IMR-90 (cell line): ENCODE measurements at regions not wholly inside any gene's neighbourhood (a gene's known extent, or its start where the extent isn't known, plus 50 kb on each side); places are given as distances from the start of the nearest gene placed in this dataset.

Experiments used
- ATAC-seq: fragments of 200-7000 bp; cut with Tn5 transposase; 2 replicates; pipeline ENCODE4 v1.9.1; 2020; ENCODE audit warnings: low read depth, mild to moderate bottlenecking, moderate library complexity
- BruUV-seq: library from RNA; stranded (reverse); fragments of 400-500 nt; replicated peaks from 2 replicates; lab custom pipeline; 2021; lab: Mats Ljungman, UMichigan
- CTCF ChIA-PET: fragments of 300-600 bp; formaldehyde crosslinking; extraction: SDS; loops from one replicate; lab custom pipeline; 2021; ENCODE audit warnings: antibody characterized with exemption; lab: Yijun Ruan, JAX
- POLR2A ChIA-PET: fragments of 300-600 bp; sonication (Branson Sonifier 250); formaldehyde crosslinking; loops from one replicate; lab custom pipeline; 2022; ENCODE audit warnings: antibody characterized with exemption; ENCODE audit not compliant: unreplicated experiment; lab: Charles Lee
- DNase-seq: peaks from one replicate; pipeline ENCODE4 v3.0.0; 2013
- H2AFZ ChIP-seq: replicated peaks from 2 replicates; pipeline ENCODE3; 2013; ENCODE audit warnings: low read length, mild to moderate bottlenecking; ENCODE audit not compliant: poor library complexity
- H2AK5ac ChIP-seq: 2 replicates; pipeline ENCODE4 v1.6.1; 2013; ENCODE audit warnings: low read depth, low read length, inconsistent platforms
- H2AK9ac ChIP-seq: replicated peaks from 2 replicates; pipeline ENCODE3; 2013; ENCODE audit warnings: mild to moderate bottlenecking, low read depth, low read length, moderate library complexity; ENCODE audit not compliant: poor library complexity
- H2BK120ac ChIP-seq: 2 replicates; pipeline ENCODE4 v1.6.1; 2013; ENCODE audit warnings: low read depth, low read length, inconsistent platforms
- H2BK15ac ChIP-seq: 3 replicates; pipeline ENCODE4 v1.6.1; 2013; ENCODE audit warnings: low read depth, low read length, inconsistent platforms
- H2BK20ac ChIP-seq: 2 replicates; pipeline ENCODE4 v1.6.1; 2013; ENCODE audit warnings: low read depth, mild to moderate bottlenecking, inconsistent platforms, low read length, moderate library complexity
- H2BK5ac ChIP-seq: 2 replicates; pipeline ENCODE4 v1.6.1; 2013; ENCODE audit warnings: mild to moderate bottlenecking, low read depth, low read length, inconsistent platforms; ENCODE audit not compliant: poor library complexity, severe bottlenecking
- H3K14ac ChIP-seq: replicated peaks from 2 replicates; pipeline ENCODE4 v1.6.1; 2013; ENCODE audit warnings: low read depth, low read length, inconsistent platforms
- H3K18ac ChIP-seq: 2 replicates; pipeline ENCODE4 v1.6.1; 2013; ENCODE audit warnings: low read depth, low read length, control low read depth
- H3K23ac ChIP-seq: 2 replicates; pipeline ENCODE4 v1.6.1; 2013; ENCODE audit warnings: low read depth, low read length, inconsistent platforms
- H3K27ac ChIP-seq: 2 replicates; pipeline ENCODE4 v1.5.1; 2013; ENCODE audit warnings: mild to moderate bottlenecking, control low read depth, low read length; ENCODE audit not compliant: insufficient read depth
- H3K27me3 ChIP-seq: 2 replicates; pipeline ENCODE4 v1.6.1; 2013; ENCODE audit warnings: low read length; ENCODE audit not compliant: control insufficient read depth, insufficient read depth
- H3K36me3 ChIP-seq: 2 replicates; pipeline ENCODE4 v1.6.1; 2013; ENCODE audit warnings: low read length, mixed read lengths; ENCODE audit not compliant: control insufficient read depth, insufficient read depth
- H3K4ac ChIP-seq: 2 replicates; pipeline ENCODE4 v1.6.1; 2013; ENCODE audit warnings: low read depth, low read length, inconsistent platforms
- H3K4me1 ChIP-seq: 2 replicates; pipeline ENCODE4 v1.6.1; 2013; ENCODE audit warnings: low read length, mixed read lengths; ENCODE audit not compliant: control insufficient read depth, insufficient read depth
- H3K4me2 ChIP-seq: 2 replicates; pipeline ENCODE4 v1.6.1; 2013; ENCODE audit warnings: low read depth, mild to moderate bottlenecking, control low read depth, low read length, moderate library complexity
- H3K4me3 ChIP-seq: 2 replicates; pipeline ENCODE4 v1.5.1; 2013; ENCODE audit warnings: low read depth, mild to moderate bottlenecking, control low read depth, low read length, moderate library complexity; ENCODE audit not compliant: insufficient read depth
- H3K56ac ChIP-seq: 2 replicates; pipeline ENCODE4 v1.6.1; 2013; ENCODE audit warnings: low read length, inconsistent platforms; ENCODE audit not compliant: insufficient read depth; ENCODE audit errors: extremely low read depth
- H3K79me1 ChIP-seq, 2 experiments: 2 replicates each; pipeline ENCODE4 v1.6.1; 2013; ENCODE audit warnings: low read length in 2 of 2, inconsistent platforms in 1 of 2, low read depth in 1 of 2
- H3K9ac ChIP-seq: 2 replicates; pipeline ENCODE4 v1.6.1; 2013; ENCODE audit warnings: low read depth, low read length, control low read depth
- H3K9me1 ChIP-seq: 2 replicates; pipeline ENCODE4 v1.6.1; 2013; ENCODE audit warnings: low read length, inconsistent platforms; ENCODE audit not compliant: insufficient read depth
- H3K9me3 ChIP-seq: 2 replicates; pipeline ENCODE4 v1.6.1; 2013; ENCODE audit warnings: low read length; ENCODE audit not compliant: control insufficient read depth, insufficient read depth
- H4K20me1 ChIP-seq: 2 replicates; pipeline ENCODE4 v1.6.1; 2013; ENCODE audit warnings: low read length, inconsistent platforms; ENCODE audit not compliant: insufficient read depth
- H4K5ac ChIP-seq: 2 replicates; pipeline ENCODE4 v1.6.1; 2013; ENCODE audit warnings: mild to moderate bottlenecking, low read depth, low read length, control low read depth
- H4K8ac ChIP-seq, 2 experiments: 2 replicates each; pipeline ENCODE4 v1.6.1; 2013; ENCODE audit warnings: low read depth in 2 of 2, low read length in 2 of 2, control low read depth in 1 of 2, inconsistent platforms in 1 of 2
- H4K91ac ChIP-seq: 2 replicates; pipeline ENCODE4 v1.6.1; 2013; ENCODE audit warnings: low read depth, low read length, inconsistent platforms; ENCODE audit not compliant: insufficient read depth
- BHLHE40 ChIP-seq: fragments of 150-350 bp; IDR thresholded peaks from 2 replicates; pipeline ENCODE4 v1.6.1; 2016; ENCODE audit warnings: mild to moderate bottlenecking, low read depth, low read length
- CEBPB ChIP-seq: IDR thresholded peaks from 2 replicates; pipeline ENCODE4 v1.6.1; 2012; ENCODE audit warnings: low read depth, low read length, improper control_type of control experiment
- CHD1 ChIP-seq: IDR thresholded peaks from 2 replicates; pipeline ENCODE4 v1.6.1; 2012; ENCODE audit warnings: low read depth, low read length, improper control_type of control experiment
- CTCF ChIP-seq: conservative IDR thresholded peaks from 2 replicates; pipeline ENCODE4 v1.5.1; 2012; ENCODE audit warnings: mild to moderate bottlenecking, low read depth, low read length, improper control_type of control experiment
- ELK1 ChIP-seq: fragments of 150-350 bp; IDR thresholded peaks from 2 replicates; pipeline ENCODE4 v1.6.1; 2016; ENCODE audit warnings: low read depth, mild to moderate bottlenecking, low read length, moderate library complexity, borderline replicate concordance
- FOS ChIP-seq: fragments of 150-350 bp; IDR thresholded peaks from 2 replicates; pipeline ENCODE4 v1.6.1; 2016; ENCODE audit warnings: low read depth, low read length
- MAFK ChIP-seq: IDR thresholded peaks from 2 replicates; pipeline ENCODE4 v1.6.1; 2012; ENCODE audit warnings: low read depth, low read length, improper control_type of control experiment
- MAZ ChIP-seq: IDR thresholded peaks from 2 replicates; pipeline ENCODE4 v1.6.1; 2012; ENCODE audit warnings: low read depth, mild to moderate bottlenecking, low read length, improper control_type of control experiment, moderate library complexity, borderline replicate concordance
- MXI1 ChIP-seq: IDR thresholded peaks from 2 replicates; pipeline ENCODE4 v1.6.1; 2012; ENCODE audit warnings: low read depth, mild to moderate bottlenecking, low read length, moderate library complexity, borderline replicate concordance
- NFE2L2 ChIP-seq: fragments of 150-350 bp; IDR thresholded peaks from 2 replicates; pipeline ENCODE4 v1.6.1; 2016; ENCODE audit warnings: low read depth, mild to moderate bottlenecking, low read length
- POLR2A ChIP-seq: IDR thresholded peaks from 2 replicates; pipeline ENCODE4 v1.6.1; 2012; ENCODE audit warnings: mild to moderate bottlenecking, low read depth, low read length
- RAD21 ChIP-seq: IDR thresholded peaks from 2 replicates; pipeline ENCODE4 v1.6.1; 2012; ENCODE audit warnings: low read length, improper control_type of control experiment
- RCOR1 ChIP-seq: IDR thresholded peaks from 2 replicates; pipeline ENCODE4 v1.6.1; 2012; ENCODE audit warnings: mild to moderate bottlenecking, low read length, improper control_type of control experiment; ENCODE audit not compliant: insufficient replicate concordance
- RFX5 ChIP-seq: IDR thresholded peaks from 2 replicates; pipeline ENCODE4 v1.8.0; 2012; ENCODE audit warnings: low read depth, mild to moderate bottlenecking, low read length, moderate library complexity
- SMC3 ChIP-seq: fragments of 150-350 bp; IDR thresholded peaks from 2 replicates; pipeline ENCODE4 v1.6.1; 2016; ENCODE audit warnings: low read depth, mild to moderate bottlenecking, antibody characterized with exemption, low read length, moderate library complexity
- USF2 ChIP-seq: fragments of 150-350 bp; IDR thresholded peaks from 2 replicates; pipeline ENCODE4 v1.6.1; 2017; ENCODE audit warnings: mild to moderate bottlenecking, antibody characterized with exemption, low read length, low read depth
- WGBS, 2 experiments: methylation state at CpG; one replicate each; pipeline versions ENCODE4 v1.1.5 to v1.1.7; 2013; ENCODE audit warnings: missing lambda C conversion rate in 2 of 2; ENCODE audit not compliant: insufficient read length in 1 of 2; ENCODE audit errors: extremely low coverage in 2 of 2; 5-methylcytosine and 5-hydroxymethylcytosine counted together
- dilution Hi-C: fragments of 300-500 bp; cut with HindIII; formaldehyde crosslinking; loops from one replicate; pipeline ENCODE4 v1.14.3; 2018; ENCODE audit warnings: low sequenced_read_pairs; ENCODE audit not compliant: unreplicated experiment
- in situ Hi-C: fragments of 300-500 bp; cut with MboI; formaldehyde crosslinking; loops from 3 replicates; pipeline ENCODE4 v1.14.3; 2019; ENCODE audit warnings: low sequenced_read_pairs, inconsistent platforms, mixed read lengths
- intact Hi-C: fragments of 100-400 bp; cut with micrococcal nuclease; formaldehyde crosslinking; loops from 2 replicates; pipeline ENCODE4 v1.10.0; 2022

- ChIA-PET POLR2A (no interaction called here), CTCF (interaction anchor here (0.6 kb wide), 1 partner anchor 202 kb away, joined by 4 read pairs; no protein-coding TSS in a partner anchor)
- in situ Hi-C loops (no loop called here), intact Hi-C loops (no loop called here), dilution Hi-C loops (no loop called here)
- H2AFZ ChIP-seq = no peak overlapping the region
- H3K36me3 ChIP-seq = no peaks in the 10 kb centered on the region
- H2BK120ac ChIP-seq = no peak overlapping the region
- H2BK5ac ChIP-seq = no peak overlapping the region
- TF ChIP-seq RFX5 (no peak), SMC3 (no peak), MXI1 (no peak), ELK1 (no peak), RCOR1 (no peak), USF2 (no peak), CEBPB (no peak), MAZ (no peak), CHD1 (no peak), MAFK (no peak), POLR2A (no peak), FOS (no peak), NFE2L2 (no peak), RAD21 (no peak), CTCF (no peak), BHLHE40 (no peak)
- H4K91ac ChIP-seq = no peak overlapping the region
- ATAC-seq = no peak
- no peak overlapping the region for H2BK20ac ChIP-seq
- no TSS peak for BruUV-seq
- no peak overlapping the region for H2AK9ac ChIP-seq
- no peak overlapping the region for H3K9ac ChIP-seq
- no peak overlapping the region for H3K23ac ChIP-seq
- H3K56ac ChIP-seq = no peak overlapping the region
- H3K4me2 ChIP-seq = no peak overlapping the region
- no peak overlapping the region for H4K5ac ChIP-seq
- peak; percentile 24 for DNase-seq
- H4K8ac ChIP-seq = no peak overlapping the region
- H3K27me3 ChIP-seq = no peaks in the 10 kb centered on the region
- H3K4me3 ChIP-seq = no peak overlapping the region
- no peaks in the 10 kb centered on the region for H4K20me1 ChIP-seq
- H3K79me1 ChIP-seq = no peaks in the 10 kb centered on the region
- H3K14ac ChIP-seq = no peak overlapping the region
- peaks cover 2% of the 10 kb centered on the region; the same call in 1 of the 2 replicates for H3K9me3 ChIP-seq
- H3K4ac ChIP-seq = no peak overlapping the region
- no peak overlapping the region for H3K18ac ChIP-seq
- H2AK5ac ChIP-seq = no peak overlapping the region
- no peak overlapping the region for H2BK15ac ChIP-seq
- H3K4me1 ChIP-seq = no peaks in the 10 kb centered on the region
- WGBS, 2 experiments = no CpG with 5 or more reads among the region's 3 CpGs
- H3K9me1 ChIP-seq = no peaks in the 10 kb centered on the region
- no peak overlapping the region for H3K27ac ChIP-seq
These were observed 493.9 kb upstream of the ZNF385D start for GRCh38 chr3:22244761-22245521.
